ENCODE measurements at regions not wholly inside any gene's neighbourhood (a gene's known extent, or its start where the extent isn't known, plus 50 kb on each side); places are given as distances from the start of the nearest gene placed in this dataset.

GRCh38 chr11:80523057-80523456 is 1082.2 kb upstream of the TENM4 start:
- Mint-ChIP-seq H3K9me3 (no peaks in the 10 kb centered on the region), H3K4me3 (no peak overlapping the region)
- TF ChIP-seq EZH2phosphoT487 (IDR thresholded peaks at IDR 0.05) = no peak
- no peak for TF ChIP-seq EZH2 (IDR thresholded peaks at IDR 0.05)

GRCh38 chr11:80521592-80521991 is 1080.8 kb upstream of the TENM4 start:
- no peaks in the 10 kb centered on the region for H3K9me3 ChIP-seq (ENCODE audit: low read depth)
- no peaks in the 10 kb centered on the region for H3K4me1 ChIP-seq
- H3F3A ChIP-seq (ENCODE audit: low read depth) = no peaks in the 10 kb centered on the region
- TF ChIP-seq EZH2phosphoT487 (IDR thresholded peaks at IDR 0.05) (no peak), CTCF (IDR thresholded peaks at IDR 0.05) (no peak), EZH2 (IDR thresholded peaks at IDR 0.05) (no peak)
- DNase-seq (ENCODE audit: low spot score) = no peak
- H3K27ac ChIP-seq = no peak overlapping the region
- Mint-ChIP-seq H3K27me3 (ENCODE audit: insufficient read depth, low read depth) (peaks cover 2% of the 10 kb centered on the region), H3K4me1 (peaks cover 16% of the 10 kb centered on the region), H3K9me3 (no peaks in the 10 kb centered on the region), H3K27ac (no peak overlapping the region), H3K4me3 (no peak overlapping the region), H3K36me3 (no peaks in the 10 kb centered on the region)
- H4K20me1 ChIP-seq (ENCODE audit: low read depth) = no peaks in the 10 kb centered on the region
- no peaks in the 10 kb centered on the region for H3K27me3 ChIP-seq
- H2AFZ ChIP-seq (replicated peaks) = no peak overlapping the region
- H3K36me3 ChIP-seq = no peaks in the 10 kb centered on the region
- H3K79me2 ChIP-seq (ENCODE audit: low read depth) = no peaks in the 10 kb centered on the region
- H3K9ac ChIP-seq = no peak overlapping the region
- no peak overlapping the region for H3K4me2 ChIP-seq
- H3K4me3 ChIP-seq = no peak overlapping the region

More at GRCh38 chr11:80523057-80523456, 1082.2 kb upstream of the TENM4 start:
- no peaks in the 10 kb centered on the region for H3K36me3 Mint-ChIP-seq
- Histone ChIP-seq H3K27me3 (no peaks in the 10 kb centered on the region), H4K20me1 (ENCODE audit: low read depth) (no peaks in the 10 kb centered on the region), H3K4me2 (no peak overlapping the region), H3K4me3 (no peak overlapping the region), H3K9ac (no peak overlapping the region), H3K27ac (no peak overlapping the region), H2AFZ (replicated peaks) (no peak overlapping the region), H3F3A (ENCODE audit: low read depth) (no peaks in the 10 kb centered on the region), H3K36me3 (no peaks in the 10 kb centered on the region), H3K9me3 (ENCODE audit: low read depth) (no peaks in the 10 kb centered on the region), H3K4me1 (no peaks in the 10 kb centered on the region), H3K79me2 (ENCODE audit: low read depth) (no peaks in the 10 kb centered on the region)
- H3K27ac Mint-ChIP-seq = no peak overlapping the region
- no peaks in the 10 kb centered on the region for H3K27me3 Mint-ChIP-seq (ENCODE audit: insufficient read depth, low read depth)
- peaks cover 13% of the 10 kb centered on the region for H3K4me1 Mint-ChIP-seq
- DNase-seq (ENCODE audit: low spot score) = no peak

GRCh38 chr11:80520507-80520887 is 1079.7 kb upstream of the TENM4 start:
- no peaks in the 10 kb centered on the region for H3K36me3 Mint-ChIP-seq
- TF ChIP-seq CTCF (IDR thresholded peaks at IDR 0.05) (no peak), EZH2phosphoT487 (IDR thresholded peaks at IDR 0.05) (no peak), EZH2 (IDR thresholded peaks at IDR 0.05) (no peak)
- Histone ChIP-seq H3K9ac (no peak overlapping the region), H3K36me3 (no peaks in the 10 kb centered on the region), H3K9me3 (ENCODE audit: low read depth) (no peaks in the 10 kb centered on the region), H4K20me1 (ENCODE audit: low read depth) (no peaks in the 10 kb centered on the region), H3K79me2 (ENCODE audit: low read depth) (no peaks in the 10 kb centered on the region), H3K4me2 (no peak overlapping the region), H3K27me3 (no peaks in the 10 kb centered on the region), H3F3A (ENCODE audit: low read depth) (no peaks in the 10 kb centered on the region), H3K4me1 (no peaks in the 10 kb centered on the region), H3K27ac (no peak overlapping the region), H2AFZ (replicated peaks) (no peak overlapping the region), H3K4me3 (no peak overlapping the region)
- no peaks in the 10 kb centered on the region for H3K9me3 Mint-ChIP-seq
- peaks cover 2% of the 10 kb centered on the region for H3K27me3 Mint-ChIP-seq (ENCODE audit: insufficient read depth, low read depth)
- peaks cover 16% of the 10 kb centered on the region for H3K4me1 Mint-ChIP-seq
- H3K27ac Mint-ChIP-seq = no peak overlapping the region
- no peak for DNase-seq (ENCODE audit: low spot score)
- no peak overlapping the region for H3K4me3 Mint-ChIP-seq

- no peak for DNase-seq (ENCODE audit: low spot score)
- no peaks in the 10 kb centered on the region for H3K36me3 ChIP-seq
- TF ChIP-seq EZH2 (IDR thresholded peaks at IDR 0.05) = no peak
- TF ChIP-seq EZH2phosphoT487 (IDR thresholded peaks at IDR 0.05) = no peak
- TF ChIP-seq CTCF (IDR thresholded peaks at IDR 0.05) = no peak
- H3K4me1 ChIP-seq = no peaks in the 10 kb centered on the region
- Mint-ChIP-seq H3K4me1 (peaks cover 16% of the 10 kb centered on the region), H3K27ac (no peak overlapping the region), H3K9me3 (no peaks in the 10 kb centered on the region), H3K36me3 (no peaks in the 10 kb centered on the region), H3K4me3 (no peak overlapping the region), H3K27me3 (ENCODE audit: insufficient read depth, low read depth) (peaks cover 2% of the 10 kb centered on the region)
- no peak overlapping the region for H3K4me3 ChIP-seq
- no peaks in the 10 kb centered on the region for H4K20me1 ChIP-seq (ENCODE audit: low read depth)
- no peaks in the 10 kb centered on the region for H3K79me2 ChIP-seq (ENCODE audit: low read depth)
- no peak overlapping the region for H2AFZ ChIP-seq (replicated peaks)
- H3K27me3 ChIP-seq = no peaks in the 10 kb centered on the region
- H3F3A ChIP-seq (ENCODE audit: low read depth) = no peaks in the 10 kb centered on the region
- H3K4me2 ChIP-seq = no peak overlapping the region
- H3K9ac ChIP-seq = no peak overlapping the region
- no peak overlapping the region for H3K27ac ChIP-seq
- no peaks in the 10 kb centered on the region for H3K9me3 ChIP-seq (ENCODE audit: low read depth)
Measured at GRCh38 chr11:80519596-80520506, 1079.0 kb upstream of the TENM4 start.

Data from neural progenitor cell (in vitro differentiated cells).